T1000 (cell line): ENCODE measurements at regions not wholly inside any gene's neighbourhood (a gene's known extent, or its start where the extent isn't known, plus 50 kb on each side); places are given as distances from the start of the nearest gene placed in this dataset.
"Not testable (repeated sequence)": the region's sequence is repeated elsewhere in the genome, so short reads cannot be mapped to it uniquely, and the experiment has no call there.

Experiments used
- DNase-seq: peaks from one replicate; lab custom pipeline; 2025; ENCODE audit warnings: mixed read lengths; lab: John Stamatoyannopoulos, UW

- no peak for DNase-seq
These were observed 118.3 kb upstream of the FRG1 start for GRCh38 chr4:189822326-189822725.

- no peak for DNase-seq
These were observed 117.1 kb upstream of the FRG1 start for GRCh38 chr4:189823591-189823990.

GRCh38 chr4:189825466-189825865 is 115.2 kb upstream of the FRG1 start:
- DNase-seq, result no peak

GRCh38 chr4:189826657-189827056 is 114.0 kb upstream of the FRG1 start:
- no peak for DNase-seq

GRCh38 chr4:189828081-189828697 is 112.5 kb upstream of the FRG1 start:
- no peak for DNase-seq

- no peak for DNase-seq
These were observed 108.1 kb upstream of the FRG1 start for GRCh38 chr4:189832528-189832927.

- DNase-seq, result no peak
These were observed 106.1 kb upstream of the FRG1 start for GRCh38 chr4:189834616-189835015.

GRCh38 chr4:189835505-189835904 is 105.2 kb upstream of the FRG1 start:
- DNase-seq, result no peak

GRCh38 chr4:189837471-189837870 is 103.2 kb upstream of the FRG1 start:
- DNase-seq, result no peak

GRCh38 chr4:189838821-189839497 is 101.7 kb upstream of the FRG1 start:
- DNase-seq, result no peak

GRCh38 chr4:189840356-189840755 is 100.3 kb upstream of the FRG1 start:
- no peak for DNase-seq

- no peak for DNase-seq
These were observed 97.2 kb upstream of the FRG1 start for GRCh38 chr4:189843413-189844009.

GRCh38 chr4:189845145-189845846 is 95.4 kb upstream of the FRG1 start:
- DNase-seq, result no peak

GRCh38 chr4:189846094-189846493 is 94.6 kb upstream of the FRG1 start:
- not testable (repeated sequence) for DNase-seq

GRCh38 chr4:189846608-189847007 is 94.1 kb upstream of the FRG1 start:
- not testable (repeated sequence) for DNase-seq

GRCh38 chr4:189848672-189849071 is 92.0 kb upstream of the FRG1 start:
- DNase-seq, result not testable (repeated sequence)

GRCh38 chr4:189850239-189850856 is 90.3 kb upstream of the FRG1 start:
- no peak for DNase-seq

- DNase-seq, result no peak
These were observed 82.2 kb upstream of the FRG1 start for GRCh38 chr4:189858435-189858834.

GRCh38 chr4:189861101-189861500 is 79.6 kb upstream of the FRG1 start:
- DNase-seq, result no peak

GRCh38 chr4:189869236-189869635 is 71.4 kb upstream of the FRG1 start:
- no peak for DNase-seq

- DNase-seq, result no peak
These were observed 70.0 kb upstream of the FRG1 start for GRCh38 chr4:189870511-189871234.

- no peak for DNase-seq
These were observed 66.1 kb upstream of the FRG1 start for GRCh38 chr4:189874591-189874990.
